GM23338 (cell line): ENCODE measurements at regions not wholly inside any gene's neighbourhood (a gene's known extent, or its start where the extent isn't known, plus 50 kb on each side); places are given as distances from the start of the nearest gene placed in this dataset.

Experiments
- ATAC-seq: fragments of 200-7000 bp; cut with Tn5 transposase; 3 replicates; pipeline ENCODE4 v1.9.1; 2020
- DNase-seq: peaks from one replicate; pipeline ENCODE4 v3.0.0-alpha.2; 2015; ENCODE audit warnings: low spot score
- H2AFZ ChIP-seq: fragments of 200-600 bp; sonication (generic); 2 replicates; pipeline ENCODE4 v1.8.0; 2016; ENCODE audit warnings: antibody characterized with exemption, mild to moderate bottlenecking, moderate library complexity
- H3F3A ChIP-seq: fragments of 200-600 bp; sonication (generic); replicated peaks from 2 replicates; pipeline ENCODE4 v1.8.0; 2017; ENCODE audit warnings: antibody characterized with exemption, mixed run types, low read depth
- H3K27ac ChIP-seq: fragments of 200-600 bp; sonication (generic); 2 replicates; pipeline ENCODE4 v1.6.1; 2016; ENCODE audit warnings: low read depth
- H3K27me3 ChIP-seq: fragments of 200-600 bp; sonication (generic); 2 replicates; pipeline ENCODE4 v1.8.0; 2016; ENCODE audit warnings: mild to moderate bottlenecking, mixed run types, moderate library complexity; ENCODE audit not compliant: insufficient read depth
- H3K36me3 ChIP-seq: fragments of 200-600 bp; sonication (generic); 2 replicates; pipeline ENCODE4 v1.8.0; 2016; ENCODE audit warnings: mild to moderate bottlenecking; ENCODE audit not compliant: insufficient read depth
- H3K4me1 ChIP-seq: fragments of 200-600 bp; sonication (generic); 2 replicates; pipeline ENCODE4 v1.8.0; 2016; ENCODE audit warnings: mild to moderate bottlenecking, moderate library complexity; ENCODE audit not compliant: insufficient read depth
- H3K4me2 ChIP-seq: fragments of 200-600 bp; sonication (generic); 2 replicates; pipeline ENCODE4 v1.7.1; 2017; ENCODE audit warnings: mixed run types
- H3K4me3 ChIP-seq: fragments of 200-600 bp; sonication (generic); 2 replicates; pipeline ENCODE4 v1.6.1; 2016; ENCODE audit warnings: mixed run types
- H3K79me2 ChIP-seq: fragments of 200-600 bp; sonication (generic); replicated peaks from 2 replicates; pipeline ENCODE4 v1.8.0; 2017; ENCODE audit warnings: mild to moderate bottlenecking; ENCODE audit not compliant: insufficient read depth
- H3K9me2 ChIP-seq: fragments of 200-600 bp; sonication (generic); 2 replicates; pipeline ENCODE4 v1.8.0; 2017; ENCODE audit not compliant: insufficient read depth
- H4K20me1 ChIP-seq: fragments of 200-600 bp; sonication (generic); replicated peaks from 2 replicates; pipeline ENCODE4 v1.8.0; 2017; ENCODE audit warnings: mild to moderate bottlenecking; ENCODE audit not compliant: insufficient read depth
- H3K27ac Mint-ChIP-seq: 2 replicates; pipeline ENCODE4 v1.8.0; 2020; ENCODE audit warnings: inconsistent platforms, mild to moderate bottlenecking, moderate library complexity, mixed read lengths
- H3K27me3 Mint-ChIP-seq: 3 replicates; pipeline ENCODE4 v1.8.0; 2022; ENCODE audit warnings: low read depth, mild to moderate bottlenecking, moderate library complexity, mixed read lengths, inconsistent platforms; ENCODE audit not compliant: insufficient read depth, poor library complexity
- H3K36me3 Mint-ChIP-seq: 3 replicates; pipeline ENCODE4 v1.8.0; 2021; ENCODE audit warnings: low read depth, mild to moderate bottlenecking, inconsistent platforms, moderate library complexity, mixed read lengths
- H3K4me1 Mint-ChIP-seq: 3 replicates; pipeline ENCODE4 v1.8.0; 2020; ENCODE audit warnings: mild to moderate bottlenecking, inconsistent platforms, mixed read lengths
- H3K4me3 Mint-ChIP-seq: 3 replicates; pipeline ENCODE4 v1.8.0; 2021; ENCODE audit warnings: moderate library complexity, mild to moderate bottlenecking, inconsistent platforms, mixed read lengths
- H3K9me3 Mint-ChIP-seq: 3 replicates; pipeline ENCODE4 v1.8.0; 2020; ENCODE audit warnings: moderate library complexity, mild to moderate bottlenecking, inconsistent platforms, mixed read lengths
- CTCF ChIP-seq, 2 experiments: fragments of 200-600 bp in 1 of 2; sonication (generic) in 1 of 2; conservative IDR thresholded peaks; 2 replicates each; pipeline versions ENCODE4 v1.5.1 to v1.6.1; 2016 to 2017; ENCODE audit warnings: antibody characterized with exemption in 2 of 2, low read depth in 2 of 2, mild to moderate bottlenecking in 2 of 2, moderate library complexity in 1 of 2
- ETS1 ChIP-seq: IDR thresholded peaks from 2 replicates; pipeline ENCODE4 v1.6.1; 2016; ENCODE audit warnings: antibody characterized with exemption
- JUNB ChIP-seq: IDR thresholded peaks from one replicate; pipeline ENCODE4 v1.6.1; 2016; ENCODE audit warnings: antibody characterized with exemption; ENCODE audit not compliant: unreplicated experiment
- NANOG ChIP-seq: IDR thresholded peaks from 2 replicates; pipeline ENCODE4 v1.6.1; 2016; ENCODE audit warnings: antibody characterized with exemption, borderline replicate concordance
- POLR2AphosphoS5 ChIP-seq: IDR thresholded peaks from 2 replicates; pipeline ENCODE4 v1.6.1; 2016; ENCODE audit warnings: antibody characterized with exemption, low read depth
- ZNF331 ChIP-seq: fragments of 250-450 bp; sonication (Bioruptor Pico); IDR thresholded peaks from 2 replicates; pipeline ENCODE4 v1.5.0; 2020; ENCODE audit warnings: low read depth, mild to moderate bottlenecking, moderate library complexity
- TF ChIP-seq, protein P1 (sequence below): IDR thresholded peaks from one replicate; pipeline ENCODE4 v1.6.1; 2018; ENCODE audit warnings: antibody characterized with exemption; ENCODE audit not compliant: unreplicated experiment

GRCh38 chr2:128409326-128410034 lies 90.8 kb upstream of the HS6ST1 start:
- DNase-seq (no peak), ATAC-seq (no peak)
- no peaks in the 10 kb centered on the region for H3F3A ChIP-seq
- no peak overlapping the region for H3K27ac Mint-ChIP-seq
- H3K9me3 Mint-ChIP-seq: no peaks in the 10 kb centered on the region
- no peaks in the 10 kb centered on the region for H3K36me3 Mint-ChIP-seq
- H3K4me3 ChIP-seq: no peak overlapping the region
- no peak overlapping the region for H2AFZ ChIP-seq
- peaks cover 19% of the 10 kb centered on the region for H3K4me1 ChIP-seq
- H3K9me2 ChIP-seq: no peaks in the 10 kb centered on the region; the same call in 1 of the 2 replicates
- H3K4me2 ChIP-seq: no peak overlapping the region
- H3K36me3 ChIP-seq: no peaks in the 10 kb centered on the region
- no peaks in the 10 kb centered on the region for H4K20me1 ChIP-seq
- no peaks in the 10 kb centered on the region for H3K27me3 ChIP-seq
- H3K27me3 Mint-ChIP-seq: peaks cover 26% of the 10 kb centered on the region
- no peak overlapping the region for H3K4me3 Mint-ChIP-seq
- H3K4me1 Mint-ChIP-seq: peaks cover 37% of the 10 kb centered on the region
- no peaks in the 10 kb centered on the region for H3K79me2 ChIP-seq
- no peak overlapping the region for H3K27ac ChIP-seq
- no peak for TF ChIP-seq ETS1
- TF ChIP-seq POLR2AphosphoS5: no peak
- no peak for TF ChIP-seq NANOG
- no peak for TF ChIP-seq ZNF331 (CRISPR knock-in tag)
- TF ChIP-seq CTCF (conservative IDR thresholded peaks at IDR 0.05; ENCODE audit: low read depth in 2 of 2): no peak

GRCh38 chr2:128410035-128410757 lies 91.5 kb upstream of the HS6ST1 start:
- Mint-ChIP-seq H3K4me3 (no peak overlapping the region), H3K4me1 (peaks cover 37% of the 10 kb centered on the region), H3K36me3 (no peaks in the 10 kb centered on the region), H3K27ac (no peak overlapping the region), H3K9me3 (no peaks in the 10 kb centered on the region), H3K27me3 (peaks cover 26% of the 10 kb centered on the region)
- no peaks in the 10 kb centered on the region for H4K20me1 ChIP-seq
- H3K36me3 ChIP-seq: no peaks in the 10 kb centered on the region
- H3K4me1 ChIP-seq: peaks cover 19% of the 10 kb centered on the region
- no peak overlapping the region for H2AFZ ChIP-seq
- H3K79me2 ChIP-seq: no peaks in the 10 kb centered on the region
- no peaks in the 10 kb centered on the region for H3F3A ChIP-seq
- H3K4me2 ChIP-seq: no peak overlapping the region
- H3K4me3 ChIP-seq: no peak overlapping the region
- no peaks in the 10 kb centered on the region; the same call in 1 of the 2 replicates for H3K9me2 ChIP-seq
- H3K27me3 ChIP-seq: no peaks in the 10 kb centered on the region
- no peak for DNase-seq
- H3K27ac ChIP-seq: no peak overlapping the region
- no peak for ATAC-seq
- TF ChIP-seq NANOG (no peak), JUNB (no peak), CTCF (conservative IDR thresholded peaks at IDR 0.05; ENCODE audit: low read depth in 2 of 2) (no peak)
- TF ChIP-seq, protein P1, sequence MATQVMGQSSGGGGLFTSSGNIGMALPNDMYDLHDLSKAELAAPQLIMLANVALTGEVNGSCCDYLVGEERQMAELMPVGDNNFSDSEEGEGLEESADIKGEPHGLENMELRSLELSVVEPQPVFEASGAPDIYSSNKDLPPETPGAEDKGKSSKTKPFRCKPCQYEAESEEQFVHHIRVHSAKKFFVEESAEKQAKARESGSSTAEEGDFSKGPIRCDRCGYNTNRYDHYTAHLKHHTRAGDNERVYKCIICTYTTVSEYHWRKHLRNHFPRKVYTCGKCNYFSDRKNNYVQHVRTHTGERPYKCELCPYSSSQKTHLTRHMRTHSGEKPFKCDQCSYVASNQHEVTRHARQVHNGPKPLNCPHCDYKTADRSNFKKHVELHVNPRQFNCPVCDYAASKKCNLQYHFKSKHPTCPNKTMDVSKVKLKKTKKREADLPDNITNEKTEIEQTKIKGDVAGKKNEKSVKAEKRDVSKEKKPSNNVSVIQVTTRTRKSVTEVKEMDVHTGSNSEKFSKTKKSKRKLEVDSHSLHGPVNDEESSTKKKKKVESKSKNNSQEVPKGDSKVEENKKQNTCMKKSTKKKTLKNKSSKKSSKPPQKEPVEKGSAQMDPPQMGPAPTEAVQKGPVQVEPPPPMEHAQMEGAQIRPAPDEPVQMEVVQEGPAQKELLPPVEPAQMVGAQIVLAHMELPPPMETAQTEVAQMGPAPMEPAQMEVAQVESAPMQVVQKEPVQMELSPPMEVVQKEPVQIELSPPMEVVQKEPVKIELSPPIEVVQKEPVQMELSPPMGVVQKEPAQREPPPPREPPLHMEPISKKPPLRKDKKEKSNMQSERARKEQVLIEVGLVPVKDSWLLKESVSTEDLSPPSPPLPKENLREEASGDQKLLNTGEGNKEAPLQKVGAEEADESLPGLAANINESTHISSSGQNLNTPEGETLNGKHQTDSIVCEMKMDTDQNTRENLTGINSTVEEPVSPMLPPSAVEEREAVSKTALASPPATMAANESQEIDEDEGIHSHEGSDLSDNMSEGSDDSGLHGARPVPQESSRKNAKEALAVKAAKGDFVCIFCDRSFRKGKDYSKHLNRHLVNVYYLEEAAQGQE: no peak
